Stomach (tissue), 8 donors: ENCODE measurements at regions not wholly inside any gene's neighbourhood (a gene's known extent, or its start where the extent isn't known, plus 50 kb on each side); places are given as distances from the start of the nearest gene placed in this dataset.
A peak's percentile ranks its signal among the peaks of the same experiment; 100 is the strongest.

Experiments used
- DNase-seq, 2 donors: peaks; one replicate each; pipeline versions ENCODE4 v3.0.0 to v3.0.0-alpha.2; 2013 to 2019
- H3K27ac ChIP-seq, 5 donors: fragments of 200-600 bp in 4 of 5; sonication (generic) in 4 of 5; one replicate each; pipeline ENCODE4 v1.5.1; 2013 to 2019; ENCODE audit warnings: mild to moderate bottlenecking in 1 of 5, moderate library complexity in 1 of 5
- H3K27me3 ChIP-seq, 3 donors: fragments of 200-600 bp; sonication (generic); one replicate each; pipeline ENCODE4 v1.5.1; 2017 to 2019; ENCODE audit warnings: mixed run types in 1 of 3
- H3K36me3 ChIP-seq, 4 donors: fragments of 200-600 bp; sonication (generic); 1 replicate in 3 of 4; 2 replicates in 1 of 4; pipeline ENCODE4 v1.5.1; 2016 to 2019
- H3K4me1 ChIP-seq, 4 donors: fragments of 200-600 bp; sonication (generic); one replicate each; pipeline ENCODE4 v1.5.1; 2016 to 2019
- H3K4me3 ChIP-seq, 4 donors: fragments of 200-600 bp; sonication (generic) in 3 of 4; one replicate each; pipeline ENCODE4 v1.5.1; 2016 to 2019; ENCODE audit warnings: mild to moderate bottlenecking in 1 of 4
- H3K9me3 ChIP-seq, 4 donors: fragments of 200-600 bp; sonication (generic); one replicate each; pipeline ENCODE4 v1.5.1; 2016 to 2019
- EP300 ChIP-seq: sonication (generic); formaldehyde crosslinking; IDR thresholded peaks from one replicate; pipeline ENCODE4 v1.6.1; 2017; ENCODE audit warnings: antibody characterized with exemption
- POLR2A ChIP-seq, 4 donors: fragments of 450-650 bp; IDR thresholded peaks; one replicate each; pipeline ENCODE4 v1.6.1; 2016; ENCODE audit warnings: antibody characterized with exemption in 4 of 4, control low read depth in 2 of 4, mild to moderate bottlenecking in 1 of 4, moderate library complexity in 1 of 4
- POLR2AphosphoS5 ChIP-seq, 3 donors: sonication (generic); formaldehyde crosslinking; IDR thresholded peaks; one replicate each; pipeline ENCODE4 v1.6.1; 2016; ENCODE audit warnings: antibody characterized with exemption in 3 of 3
- WGBS, 5 donors: extraction: QIAGEN DNeasy Blood & Tissue Kit in 3 of 5; methylation state at CpG; one replicate each; pipeline versions ENCODE4 v1.1.5 to v1.1.7; 2013 to 2018; 5-methylcytosine and 5-hydroxymethylcytosine counted together
- intact Hi-C: fragments of 100-400 bp; cut with DNase I; formaldehyde crosslinking; loops from one replicate; pipeline ENCODE4 v1.15.1; 2023; ENCODE audit warnings: low total_unique reads
- TF ChIP-seq, protein P1 (sequence below), 7 experiments: fragments of 450-650 bp in 4 of 7; fragments of 200-600 bp in 3 of 7; sonication (generic) in 3 of 7; IDR thresholded peaks; one replicate each; pipeline ENCODE4 v1.5.1; 2016 to 2019; ENCODE audit warnings: antibody characterized with exemption in 7 of 7, control low read depth in 2 of 7, mild to moderate bottlenecking in 1 of 7
- donor health status: healthy with polysubstance abuse.
- donor health status: Bipolar disorder and iron deficiency.
- donor health status: healthy.

DNA sequence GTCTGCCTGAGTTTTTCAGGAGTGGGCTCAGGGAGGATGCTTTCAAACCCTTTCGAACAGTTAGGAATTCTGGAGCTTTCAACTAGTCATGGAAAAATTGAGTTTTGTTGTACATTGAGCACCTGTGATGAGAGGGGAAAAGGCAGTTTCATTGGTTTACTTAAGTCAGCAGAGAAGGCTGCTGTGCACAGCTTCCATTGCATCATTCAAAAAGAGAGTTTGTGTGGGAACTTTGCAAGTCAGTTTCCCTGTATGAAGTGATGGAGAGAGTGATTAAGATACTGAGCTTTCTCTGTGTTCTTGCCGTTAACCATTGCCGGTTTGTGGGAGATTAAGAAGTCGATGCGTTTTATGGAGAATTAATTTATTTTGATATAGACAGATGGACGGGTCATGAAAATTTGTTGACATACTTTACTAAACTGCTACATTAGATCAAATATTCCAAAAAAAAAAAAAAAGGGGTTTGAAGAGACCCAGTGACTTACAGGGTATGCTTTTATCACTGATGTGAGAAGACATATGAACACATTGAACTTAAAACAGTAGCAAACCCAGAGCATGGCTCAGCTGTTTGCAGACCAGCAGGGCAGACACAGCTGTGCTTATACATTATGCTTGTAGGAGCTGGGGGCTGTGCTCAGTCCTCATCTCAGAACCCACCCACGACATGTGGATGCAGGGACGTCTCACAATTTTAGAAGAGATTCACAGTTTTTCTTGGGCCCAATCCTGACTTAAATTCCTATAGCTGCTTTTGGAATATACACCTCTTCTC, 234.1 kb downstream of the SOX4 start:
- 70 to 76% (median 75%) methylated on average over 8 of the region's 8 CpGs for WGBS, 5 donors

DNA sequence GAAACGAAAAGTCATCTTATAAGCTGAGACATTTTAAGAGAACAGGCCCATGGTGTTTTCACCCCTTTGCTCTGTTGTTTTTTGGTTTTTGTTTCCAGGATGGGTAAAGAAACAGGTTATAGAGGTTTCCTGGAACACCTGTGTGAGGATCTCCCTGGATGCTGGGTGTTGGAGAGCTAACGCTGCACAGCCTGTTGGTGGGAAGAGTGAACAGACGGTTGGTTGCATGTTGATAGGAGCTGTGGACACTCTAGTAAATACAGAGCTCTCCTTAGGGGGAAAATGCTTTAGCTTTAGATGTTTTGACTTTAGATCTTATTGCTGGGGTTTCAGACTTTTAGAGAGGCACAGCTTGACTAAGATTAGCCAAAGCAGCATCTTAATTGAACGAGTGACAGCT, 235.2 kb downstream of the SOX4 start:
- DNase-seq, result no peak
- TF ChIP-seq POLR2AphosphoS5 (IDR thresholded peaks at IDR 0.05) (no peak), POLR2A (IDR thresholded peaks at IDR 0.05) (no peak), EP300 (no peak)
- TF ChIP-seq, protein P1, sequence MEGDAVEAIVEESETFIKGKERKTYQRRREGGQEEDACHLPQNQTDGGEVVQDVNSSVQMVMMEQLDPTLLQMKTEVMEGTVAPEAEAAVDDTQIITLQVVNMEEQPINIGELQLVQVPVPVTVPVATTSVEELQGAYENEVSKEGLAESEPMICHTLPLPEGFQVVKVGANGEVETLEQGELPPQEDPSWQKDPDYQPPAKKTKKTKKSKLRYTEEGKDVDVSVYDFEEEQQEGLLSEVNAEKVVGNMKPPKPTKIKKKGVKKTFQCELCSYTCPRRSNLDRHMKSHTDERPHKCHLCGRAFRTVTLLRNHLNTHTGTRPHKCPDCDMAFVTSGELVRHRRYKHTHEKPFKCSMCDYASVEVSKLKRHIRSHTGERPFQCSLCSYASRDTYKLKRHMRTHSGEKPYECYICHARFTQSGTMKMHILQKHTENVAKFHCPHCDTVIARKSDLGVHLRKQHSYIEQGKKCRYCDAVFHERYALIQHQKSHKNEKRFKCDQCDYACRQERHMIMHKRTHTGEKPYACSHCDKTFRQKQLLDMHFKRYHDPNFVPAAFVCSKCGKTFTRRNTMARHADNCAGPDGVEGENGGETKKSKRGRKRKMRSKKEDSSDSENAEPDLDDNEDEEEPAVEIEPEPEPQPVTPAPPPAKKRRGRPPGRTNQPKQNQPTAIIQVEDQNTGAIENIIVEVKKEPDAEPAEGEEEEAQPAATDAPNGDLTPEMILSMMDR (IDR thresholded peaks at IDR 0.05), result no peak
- no peak overlapping the region for H3K4me3 ChIP-seq
- H3K27ac ChIP-seq, result peak overlapping the region in 1 of 5 donors; percentile 35
- H3K9me3 ChIP-seq, result no peaks in the 10 kb centered on the region
- no peaks in the 10 kb centered on the region for H3K27me3 ChIP-seq
- 74 to 82% (median 81%) methylated on average over 4 of the region's 4 CpGs for WGBS, 5 donors
- peaks cover 0 to 27% (median 17%) of the 10 kb centered on the region in 4 donors for H3K4me1 ChIP-seq
- no peaks in the 10 kb centered on the region for H3K36me3 ChIP-seq
- intact Hi-C loops, result no loop called here

More for the DNA sequence above, 234.1 kb downstream of the SOX4 start:
- H3K4me3 ChIP-seq, result no peak overlapping the region
- no peak for TF ChIP-seq POLR2AphosphoS5 (IDR thresholded peaks at IDR 0.05)
- no peak for TF ChIP-seq EP300
- TF ChIP-seq, protein P1 (IDR thresholded peaks at IDR 0.05), result no peak
- no peak for TF ChIP-seq POLR2A (IDR thresholded peaks at IDR 0.05)
- intact Hi-C loops, result no loop called here
- no peaks in the 10 kb centered on the region for H3K27me3 ChIP-seq
- no peaks in the 10 kb centered on the region for H3K9me3 ChIP-seq
- H3K36me3 ChIP-seq, result no peaks in the 10 kb centered on the region
- H3K4me1 ChIP-seq, result peaks cover 0 to 27% (median 18%) of the 10 kb centered on the region in 4 donors
- no peak for DNase-seq
- H3K27ac ChIP-seq, result no peak overlapping the region

DNA sequence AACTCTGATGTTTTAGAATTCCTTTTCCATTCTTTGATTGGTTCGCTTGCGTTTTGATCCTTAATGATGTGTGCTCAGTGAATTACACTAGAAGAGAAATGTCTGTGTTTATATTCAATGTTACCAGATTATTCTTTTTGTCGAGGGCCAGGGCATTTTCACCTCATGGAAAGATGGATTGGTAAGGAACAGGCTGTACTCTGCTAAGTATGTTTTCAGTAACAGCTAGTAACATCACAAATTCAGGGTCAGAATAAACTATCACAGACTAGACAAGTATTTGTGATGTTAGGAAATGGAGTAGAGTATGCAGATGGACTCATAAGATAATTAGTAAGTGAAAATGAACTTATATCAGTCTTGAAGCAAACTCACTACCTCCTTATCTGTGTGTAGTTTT, 235.6 kb downstream of the SOX4 start:
- intact Hi-C loops, result no loop called here
- Histone ChIP-seq H3K27ac (peak overlapping the region in 1 of 5 donors; percentile 35), H3K4me1 (peaks cover 0 to 27% (median 14%) of the 10 kb centered on the region in 4 donors), H3K36me3 (no peaks in the 10 kb centered on the region), H3K4me3 (no peak overlapping the region), H3K9me3 (no peaks in the 10 kb centered on the region), H3K27me3 (no peaks in the 10 kb centered on the region)
- TF ChIP-seq, protein P1 (IDR thresholded peaks at IDR 0.05), result no peak
- TF ChIP-seq POLR2AphosphoS5 (IDR thresholded peaks at IDR 0.05), result peak in 2 of 3 donors; percentile 18 to 44
- 68 to 82% (median 75%) methylated on average over 3 of the region's 3 CpGs for WGBS, 5 donors
- no peak for DNase-seq

DNA sequence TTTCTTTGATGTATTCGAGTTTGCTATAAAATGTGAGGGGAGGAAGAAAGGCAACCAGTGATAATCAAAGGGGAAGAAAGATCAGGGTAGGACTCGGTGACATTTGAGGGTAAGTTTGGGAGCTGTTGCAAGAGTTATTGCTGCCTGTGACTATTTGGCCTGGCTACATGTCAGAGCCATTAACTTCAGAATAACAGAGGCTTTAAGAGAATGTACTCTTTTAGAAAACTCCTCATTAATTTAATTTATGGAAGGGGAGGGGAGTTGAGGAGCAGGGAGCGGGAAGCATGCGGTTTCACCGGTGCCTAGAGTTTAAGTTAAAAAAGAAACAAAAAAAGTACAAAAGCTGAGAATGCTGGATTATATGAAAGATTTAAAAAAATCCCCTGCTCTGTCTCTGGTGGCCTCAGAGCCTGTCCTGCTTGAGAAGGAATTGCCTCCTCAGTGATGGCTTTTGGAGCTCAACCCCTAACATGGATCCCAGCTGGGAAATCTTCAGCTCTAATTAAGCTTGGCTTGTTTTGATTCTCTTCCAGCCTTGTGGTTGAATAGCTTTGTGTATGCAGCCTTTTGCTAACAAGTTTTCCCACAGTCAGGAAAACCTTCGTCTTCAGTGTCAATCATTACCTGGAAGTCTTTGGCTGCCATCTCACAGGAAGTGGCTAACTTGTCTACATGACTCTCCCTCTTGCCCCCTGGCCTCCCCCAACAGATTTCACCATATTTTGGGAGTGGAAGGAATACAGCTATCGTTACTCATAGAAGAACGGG, 238.2 kb downstream of the SOX4 start:
- H3K36me3 ChIP-seq, result no peaks in the 10 kb centered on the region
- H3K4me3 ChIP-seq, result no peak overlapping the region
- no peak for DNase-seq
- H3K27me3 ChIP-seq, result no peaks in the 10 kb centered on the region
- intact Hi-C loops, result no loop called here
- no peak for TF ChIP-seq POLR2AphosphoS5 (IDR thresholded peaks at IDR 0.05)
- TF ChIP-seq, protein P1 (IDR thresholded peaks at IDR 0.05), result no peak
- TF ChIP-seq POLR2A (IDR thresholded peaks at IDR 0.05), result no peak
- no peak for TF ChIP-seq EP300
- 55 to 76% (median 68%) methylated on average over 8 of the region's 8 CpGs for WGBS, 5 donors
- H3K9me3 ChIP-seq, result no peaks in the 10 kb centered on the region
- H3K27ac ChIP-seq, result peak overlapping the region in 2 of 5 donors; percentile 27 to 56
- H3K4me1 ChIP-seq, result peaks cover 0 to 16% (median 0%) of the 10 kb centered on the region in 4 donors
